ENCODE measurements at regions not wholly inside any gene's neighbourhood (a gene's known extent, or its start where the extent isn't known, plus 50 kb on each side); places are given as distances from the start of the nearest gene placed in this dataset.

GRCh38 chr9:119441338-119441737 is 72.1 kb upstream of the BRINP1 start:
- no peaks in the 10 kb centered on the region for H3K9me3 ChIP-seq
- no peak overlapping the region for H3K27ac ChIP-seq
- no peaks in the 10 kb centered on the region for H3K4me1 ChIP-seq
- H3K27me3 ChIP-seq, result no peaks in the 10 kb centered on the region
- no peaks in the 10 kb centered on the region for H4K20me1 ChIP-seq
- H3K36me3 ChIP-seq, result no peaks in the 10 kb centered on the region
- H3K9ac ChIP-seq, result no peak overlapping the region
- no peak for TF ChIP-seq Cebpa-rat (IDR thresholded peaks at IDR 0.05)
- H3K4me3 ChIP-seq, result no peak overlapping the region
- no peak overlapping the region for H3K4me2 ChIP-seq

GRCh38 chr9:119436261-119436660 is 67.0 kb upstream of the BRINP1 start:
- Histone ChIP-seq H3K4me2 (no peak overlapping the region), H3K9ac (no peak overlapping the region), H3K9me3 (no peaks in the 10 kb centered on the region), H3K27ac (no peak overlapping the region), H3K4me3 (no peak overlapping the region), H3K27me3 (no peaks in the 10 kb centered on the region), H3K4me1 (no peaks in the 10 kb centered on the region), H4K20me1 (no peaks in the 10 kb centered on the region), H3K36me3 (no peaks in the 10 kb centered on the region)
- no peak for TF ChIP-seq Cebpa-rat (IDR thresholded peaks at IDR 0.05)

GRCh38 chr9:119435076-119435475 is 65.8 kb upstream of the BRINP1 start:
- Histone ChIP-seq H3K4me2 (no peak overlapping the region), H3K36me3 (no peaks in the 10 kb centered on the region), H4K20me1 (no peaks in the 10 kb centered on the region), H3K9me3 (no peaks in the 10 kb centered on the region), H3K4me3 (no peak overlapping the region), H3K27ac (no peak overlapping the region), H3K9ac (no peak overlapping the region), H3K27me3 (no peaks in the 10 kb centered on the region), H3K4me1 (no peaks in the 10 kb centered on the region)
- no peak for TF ChIP-seq Cebpa-rat (IDR thresholded peaks at IDR 0.05)

GRCh38 chr9:119432428-119432827 is 63.2 kb upstream of the BRINP1 start:
- H3K27me3 ChIP-seq, result no peaks in the 10 kb centered on the region
- H3K4me2 ChIP-seq, result no peak overlapping the region
- H3K4me1 ChIP-seq, result no peaks in the 10 kb centered on the region
- no peak for TF ChIP-seq Cebpa-rat (IDR thresholded peaks at IDR 0.05)
- H4K20me1 ChIP-seq, result no peaks in the 10 kb centered on the region
- no peak overlapping the region for H3K4me3 ChIP-seq
- H3K9me3 ChIP-seq, result 0 out of 2 replicates have a peak, but pooled peaks cover 4% of the 10 kb centered on the region
- H3K36me3 ChIP-seq, result no peaks in the 10 kb centered on the region
- no peak overlapping the region for H3K27ac ChIP-seq
- H3K9ac ChIP-seq, result no peak overlapping the region

GRCh38 chr9:119429302-119429701 is 60.1 kb upstream of the BRINP1 start:
- Histone ChIP-seq H4K20me1 (no peaks in the 10 kb centered on the region), H3K4me2 (no peak overlapping the region), H3K9me3 (0 out of 2 replicates have a peak, but pooled peaks cover 10% of the 10 kb centered on the region), H3K4me3 (no peak overlapping the region), H3K27me3 (no peaks in the 10 kb centered on the region), H3K27ac (no peak overlapping the region), H3K9ac (no peak overlapping the region), H3K36me3 (no peaks in the 10 kb centered on the region), H3K4me1 (no peaks in the 10 kb centered on the region)
- no peak for TF ChIP-seq Cebpa-rat (IDR thresholded peaks at IDR 0.05)

- no peak overlapping the region for H3K4me3 ChIP-seq
- no peaks in the 10 kb centered on the region for H3K9me3 ChIP-seq
- no peak overlapping the region for H3K4me2 ChIP-seq
- no peaks in the 10 kb centered on the region for H3K36me3 ChIP-seq
- H3K27me3 ChIP-seq, result no peaks in the 10 kb centered on the region
- H3K4me1 ChIP-seq, result no peaks in the 10 kb centered on the region
- no peak for TF ChIP-seq Cebpa-rat (IDR thresholded peaks at IDR 0.05)
- no peak overlapping the region for H3K9ac ChIP-seq
- no peaks in the 10 kb centered on the region for H4K20me1 ChIP-seq
- no peak overlapping the region for H3K27ac ChIP-seq
Observed at GRCh38 chr9:119420231-119420630, 51.0 kb upstream of the BRINP1 start.
